Chondrocyte (in vitro differentiated cells): ENCODE measurements at regions not wholly inside any gene's neighbourhood (a gene's known extent, or its start where the extent isn't known, plus 50 kb on each side); places are given as distances from the start of the nearest gene placed in this dataset.

Experiments
- DNase-seq: peaks from one replicate; pipeline ENCODE4 v3.0.0; 2021; ENCODE audit warnings: mixed read lengths, low spot score
- H3K27ac Mint-ChIP-seq: one replicate; pipeline ENCODE4 v1.8.0; 2021; ENCODE audit warnings: mild to moderate bottlenecking, moderate library complexity, mixed read lengths; ENCODE audit not compliant: unreplicated experiment
- H3K27me3 Mint-ChIP-seq: 2 replicates; pipeline ENCODE4 v1.8.0; 2021; ENCODE audit warnings: low read depth, mixed read lengths
- H3K36me3 Mint-ChIP-seq: 2 replicates; pipeline ENCODE4 v1.8.0; 2021; ENCODE audit warnings: low read depth, mixed read lengths
- H3K4me1 Mint-ChIP-seq: 2 replicates; pipeline ENCODE4 v1.8.0; 2021; ENCODE audit warnings: low read depth, mild to moderate bottlenecking, mixed read lengths
- H3K4me3 Mint-ChIP-seq: one replicate; pipeline ENCODE4 v1.8.0; 2021; ENCODE audit warnings: mild to moderate bottlenecking, moderate library complexity, mixed read lengths; ENCODE audit not compliant: unreplicated experiment
- H3K9me3 Mint-ChIP-seq: 2 replicates; pipeline ENCODE4 v1.8.0; 2021; ENCODE audit warnings: low read depth, mixed read lengths
- CTCF ChIP-seq: fragments of 200-600 bp; sonication (generic); IDR thresholded peaks from 2 replicates; pipeline ENCODE4 v1.5.0; 2021; ENCODE audit warnings: antibody characterized with exemption, mild to moderate bottlenecking, moderate library complexity

- H3K36me3 Mint-ChIP-seq: no peaks in the 10 kb centered on the region
- no peaks in the 10 kb centered on the region for H3K4me1 Mint-ChIP-seq
- H3K9me3 Mint-ChIP-seq: peaks cover 3% of the 10 kb centered on the region
- no peak for DNase-seq
- no peak for TF ChIP-seq CTCF
- no peaks in the 10 kb centered on the region for H3K27me3 Mint-ChIP-seq
- no peak overlapping the region for H3K27ac Mint-ChIP-seq
- H3K4me3 Mint-ChIP-seq: no peak overlapping the region
Observed at GRCh38 chr1:73868810-73869336, 329.1 kb downstream of the LRRIQ3 start.

DNA sequence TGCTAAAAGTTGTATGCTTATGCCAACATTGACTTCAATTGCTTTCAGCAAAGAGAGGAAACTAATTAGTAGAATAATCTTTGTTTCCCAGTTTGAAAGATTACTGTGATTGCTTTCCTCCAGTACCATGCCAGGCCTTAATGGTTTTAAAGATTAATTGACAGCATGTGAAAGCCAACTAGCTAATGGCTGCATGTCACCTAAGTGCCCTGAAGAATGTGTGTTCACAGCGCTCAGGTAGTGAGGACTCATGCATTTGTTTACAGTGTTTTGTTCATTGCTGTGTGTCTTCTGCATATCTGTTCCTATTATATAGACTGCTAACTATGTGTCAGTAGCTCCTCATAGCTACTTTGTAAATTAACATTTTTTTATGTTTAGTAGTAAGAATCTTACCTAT lies 335.6 kb downstream of the LRRIQ3 start:
- Mint-ChIP-seq H3K9me3 (no peaks in the 10 kb centered on the region), H3K36me3 (no peaks in the 10 kb centered on the region), H3K4me1 (no peaks in the 10 kb centered on the region), H3K4me3 (no peak overlapping the region), H3K27me3 (no peaks in the 10 kb centered on the region), H3K27ac (no peak overlapping the region)
- no peak for DNase-seq
- no peak for TF ChIP-seq CTCF

DNA sequence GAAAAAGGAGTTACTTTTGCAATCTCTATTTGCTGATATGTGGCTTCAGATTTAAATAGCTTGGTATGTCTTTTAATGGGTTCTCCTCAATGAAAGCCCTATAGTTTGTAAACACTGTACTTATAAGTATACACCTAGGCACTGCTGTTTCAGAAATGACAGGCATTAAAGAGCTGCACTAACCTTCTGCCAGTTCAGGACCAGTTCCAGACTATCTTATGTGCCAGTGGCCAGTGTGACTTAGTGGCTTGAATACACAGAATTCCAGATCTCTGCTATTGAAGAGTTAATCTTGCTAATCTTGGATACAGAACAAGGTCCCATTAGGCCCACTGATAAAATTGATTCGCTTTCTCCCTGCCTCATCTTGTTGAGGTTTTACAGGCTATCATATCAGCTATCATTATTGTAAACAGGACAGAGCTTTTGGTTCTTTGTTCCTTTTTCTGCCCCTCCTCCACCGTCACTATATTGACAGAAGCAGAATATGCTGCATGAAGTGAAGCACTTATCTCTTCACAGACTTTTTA lies 337.5 kb downstream of the LRRIQ3 start:
- Mint-ChIP-seq H3K27ac (no peak overlapping the region), H3K9me3 (no peaks in the 10 kb centered on the region), H3K36me3 (no peaks in the 10 kb centered on the region), H3K4me3 (no peak overlapping the region), H3K4me1 (no peaks in the 10 kb centered on the region), H3K27me3 (peaks cover 4% of the 10 kb centered on the region)
- no peak for TF ChIP-seq CTCF
- DNase-seq: no peak

- H3K36me3 Mint-ChIP-seq: no peaks in the 10 kb centered on the region
- H3K4me1 Mint-ChIP-seq: no peaks in the 10 kb centered on the region
- H3K27me3 Mint-ChIP-seq: peaks cover 7% of the 10 kb centered on the region
- no peak for TF ChIP-seq CTCF
- H3K9me3 Mint-ChIP-seq: no peaks in the 10 kb centered on the region
- no peak overlapping the region for H3K27ac Mint-ChIP-seq
- DNase-seq: no peak
- H3K4me3 Mint-ChIP-seq: no peak overlapping the region
Observed at GRCh38 chr1:73859227-73859626, 338.7 kb downstream of the LRRIQ3 start.

- Mint-ChIP-seq H3K27ac (no peak overlapping the region), H3K9me3 (no peaks in the 10 kb centered on the region), H3K36me3 (no peaks in the 10 kb centered on the region), H3K27me3 (peaks cover 21% of the 10 kb centered on the region), H3K4me1 (no peaks in the 10 kb centered on the region), H3K4me3 (no peak overlapping the region)
- DNase-seq: no peak
- TF ChIP-seq CTCF: no peak
Observed at GRCh38 chr1:73854527-73854926, 343.4 kb downstream of the LRRIQ3 start.
